ENCODE measurements at regions not wholly inside any gene's neighbourhood (a gene's known extent, or its start where the extent isn't known, plus 50 kb on each side); places are given as distances from the start of the nearest gene placed in this dataset.

DNA sequence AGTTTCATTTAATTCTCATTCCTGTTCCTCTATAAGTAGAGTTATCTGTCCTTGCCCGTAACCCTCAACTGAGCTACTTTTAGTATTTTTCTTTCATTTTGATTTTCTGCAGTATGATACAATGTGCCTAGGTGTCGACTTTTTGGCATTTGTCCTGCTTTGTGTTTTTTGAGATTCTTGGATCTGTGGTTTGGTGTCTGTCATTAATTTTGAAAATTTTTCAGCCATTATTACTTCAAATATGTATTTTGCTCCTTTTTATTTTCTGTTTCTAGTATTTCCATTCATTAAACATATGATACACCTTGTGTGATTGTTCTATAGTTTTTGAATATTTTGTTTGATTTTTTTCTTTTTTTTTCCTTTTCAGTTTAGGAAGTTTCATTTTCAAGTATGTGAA, 598.9 kb downstream of the SPOCK3 start (continued):
- TF ChIP-seq, protein P1, sequence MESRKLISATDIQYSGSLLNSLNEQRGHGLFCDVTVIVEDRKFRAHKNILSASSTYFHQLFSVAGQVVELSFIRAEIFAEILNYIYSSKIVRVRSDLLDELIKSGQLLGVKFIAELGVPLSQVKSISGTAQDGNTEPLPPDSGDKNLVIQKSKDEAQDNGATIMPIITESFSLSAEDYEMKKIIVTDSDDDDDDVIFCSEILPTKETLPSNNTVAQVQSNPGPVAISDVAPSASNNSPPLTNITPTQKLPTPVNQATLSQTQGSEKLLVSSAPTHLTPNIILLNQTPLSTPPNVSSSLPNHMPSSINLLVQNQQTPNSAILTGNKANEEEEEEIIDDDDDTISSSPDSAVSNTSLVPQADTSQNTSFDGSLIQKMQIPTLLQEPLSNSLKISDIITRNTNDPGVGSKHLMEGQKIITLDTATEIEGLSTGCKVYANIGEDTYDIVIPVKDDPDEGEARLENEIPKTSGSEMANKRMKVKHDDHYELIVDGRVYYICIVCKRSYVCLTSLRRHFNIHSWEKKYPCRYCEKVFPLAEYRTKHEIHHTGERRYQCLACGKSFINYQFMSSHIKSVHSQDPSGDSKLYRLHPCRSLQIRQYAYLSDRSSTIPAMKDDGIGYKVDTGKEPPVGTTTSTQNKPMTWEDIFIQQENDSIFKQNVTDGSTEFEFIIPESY (IDR thresholded peaks at IDR 0.05), result no peak

DNA sequence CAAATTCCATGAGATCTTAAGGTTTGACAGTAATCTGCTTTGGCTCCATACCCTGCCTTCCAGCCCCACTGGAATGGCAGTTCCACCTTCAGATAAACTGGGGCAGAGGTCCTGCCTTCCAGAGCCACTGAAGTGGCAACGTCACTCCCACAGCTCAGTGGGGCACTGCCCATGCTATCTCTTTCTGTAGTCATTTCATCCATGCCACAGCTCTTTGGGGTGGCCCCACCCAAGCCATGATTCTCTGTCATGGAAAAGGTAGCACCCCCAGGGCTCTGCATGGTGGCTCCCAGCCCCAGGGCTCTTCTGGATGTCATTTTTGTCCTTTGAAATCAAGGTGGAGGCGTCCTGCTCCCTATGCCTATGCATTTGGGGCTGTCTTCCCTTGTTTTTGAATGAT, 596.5 kb downstream of the SPOCK3 start:
- no peak overlapping the region for H3K4me3 ChIP-seq (ENCODE audit: low read depth in 1 of 3, low read length in 3 of 3)
- no peak for DNase-seq (ENCODE audit: low spot score)
- H3K9me3 ChIP-seq (ENCODE audit: control insufficient read depth in 4 of 4, low read length in 3 of 4), result peaks cover 0 to 4% (median 0%) of the 10 kb centered on the region in 4 donors
- TF ChIP-seq YY1 (IDR thresholded peaks at IDR 0.05) (no peak), JUND (IDR thresholded peaks at IDR 0.05) (no peak), ATF3 (IDR thresholded peaks at IDR 0.05) (no peak), REST (IDR thresholded peaks at IDR 0.05) (no peak), FOXA2 (IDR thresholded peaks at IDR 0.05) (no peak), TAF1 (conservative IDR thresholded peaks at IDR 0.05) (no peak), RAD21 (IDR thresholded peaks at IDR 0.05) (no peak), NR2F2 (IDR thresholded peaks at IDR 0.05) (no peak), EGR1 (IDR thresholded peaks at IDR 0.05; ENCODE audit: low read depth in 2 of 2) (no peak), SP1 (IDR thresholded peaks at IDR 0.05) (no peak), HNF4A (conservative IDR thresholded peaks at IDR 0.05) (no peak)
- TF ChIP-seq, protein P2, sequence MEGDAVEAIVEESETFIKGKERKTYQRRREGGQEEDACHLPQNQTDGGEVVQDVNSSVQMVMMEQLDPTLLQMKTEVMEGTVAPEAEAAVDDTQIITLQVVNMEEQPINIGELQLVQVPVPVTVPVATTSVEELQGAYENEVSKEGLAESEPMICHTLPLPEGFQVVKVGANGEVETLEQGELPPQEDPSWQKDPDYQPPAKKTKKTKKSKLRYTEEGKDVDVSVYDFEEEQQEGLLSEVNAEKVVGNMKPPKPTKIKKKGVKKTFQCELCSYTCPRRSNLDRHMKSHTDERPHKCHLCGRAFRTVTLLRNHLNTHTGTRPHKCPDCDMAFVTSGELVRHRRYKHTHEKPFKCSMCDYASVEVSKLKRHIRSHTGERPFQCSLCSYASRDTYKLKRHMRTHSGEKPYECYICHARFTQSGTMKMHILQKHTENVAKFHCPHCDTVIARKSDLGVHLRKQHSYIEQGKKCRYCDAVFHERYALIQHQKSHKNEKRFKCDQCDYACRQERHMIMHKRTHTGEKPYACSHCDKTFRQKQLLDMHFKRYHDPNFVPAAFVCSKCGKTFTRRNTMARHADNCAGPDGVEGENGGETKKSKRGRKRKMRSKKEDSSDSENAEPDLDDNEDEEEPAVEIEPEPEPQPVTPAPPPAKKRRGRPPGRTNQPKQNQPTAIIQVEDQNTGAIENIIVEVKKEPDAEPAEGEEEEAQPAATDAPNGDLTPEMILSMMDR (IDR thresholded peaks at IDR 0.05; ENCODE audit: low read depth, low read length, missing input control), result no peak
- TF ChIP-seq, protein P3, sequence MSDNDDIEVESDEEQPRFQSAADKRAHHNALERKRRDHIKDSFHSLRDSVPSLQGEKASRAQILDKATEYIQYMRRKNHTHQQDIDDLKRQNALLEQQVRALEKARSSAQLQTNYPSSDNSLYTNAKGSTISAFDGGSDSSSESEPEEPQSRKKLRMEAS (IDR thresholded peaks at IDR 0.05), result no peak
- TF ChIP-seq, protein P1 (IDR thresholded peaks at IDR 0.05), result no peak
- no peak overlapping the region for H3K27ac ChIP-seq (ENCODE audit: low read depth in 1 of 2, low read length in 2 of 2)
- no peak overlapping the region for H3K9ac ChIP-seq (ENCODE audit: low read depth in 1 of 2, low read length in 2 of 2)
- 53% methylated on average over 2 of the region's 2 CpGs for WGBS
- H3K27me3 ChIP-seq (ENCODE audit: control insufficient read depth in 4 of 4, insufficient read depth in 4 of 4, low read length in 3 of 4), result no peaks in the 10 kb centered on the region
- H3K4me1 ChIP-seq (ENCODE audit: control insufficient read depth in 4 of 4, insufficient read depth in 4 of 4, low read length in 3 of 4), result no peaks in the 10 kb centered on the region
- no peaks in the 10 kb centered on the region for H3K36me3 ChIP-seq (ENCODE audit: control insufficient read depth in 4 of 4, insufficient read depth in 3 of 4, low read depth in 1 of 4, low read length in 3 of 4)

Measured in liver (tissue), 8 donors.